Activated naive CD8-positive, alpha-beta T cell treated with anti-CD3 and anti-CD28 coated beads, Interleukin-2, amount 10 ng/mL, durations not matched to agents 7 days and 5 days (primary cell): ENCODE measurements at regions not wholly inside any gene's neighbourhood (a gene's known extent, or its start where the extent isn't known, plus 50 kb on each side); places are given as distances from the start of the nearest gene placed in this dataset.

Experiments used
- ATAC-seq: fragments of 150-1000 bp; cut with Tn5 transposase; one replicate; pipeline ENCODE4 v1.10.0; 2021; ENCODE audit warnings: low read depth, moderate library complexity
- POLR2A ChIA-PET: fragments of 350-600 bp; sonication (Branson Sonifier 250); formaldehyde crosslinking; loops from one replicate; lab custom pipeline; 2021; ENCODE audit warnings: antibody characterized with exemption; lab: Charles Lee
- DNase-seq: peaks from one replicate; pipeline ENCODE4 v3.0.0; 2021
- H3K27ac Mint-ChIP-seq: one replicate; pipeline ENCODE4 v1.8.0; 2022; ENCODE audit warnings: mild to moderate bottlenecking, mixed read lengths
- H3K27me3 Mint-ChIP-seq: one replicate; pipeline ENCODE4 v1.8.0; 2022; ENCODE audit warnings: mild to moderate bottlenecking, moderate library complexity, mixed read lengths
- H3K36me3 Mint-ChIP-seq: one replicate; pipeline ENCODE4 v1.8.0; 2021; ENCODE audit warnings: mild to moderate bottlenecking, mixed read lengths
- H3K4me1 Mint-ChIP-seq: one replicate; pipeline ENCODE4 v1.8.0; 2021; ENCODE audit warnings: mixed read lengths
- H3K4me3 Mint-ChIP-seq: one replicate; pipeline ENCODE4 v1.8.0; 2022; ENCODE audit warnings: mild to moderate bottlenecking, moderate library complexity, mixed read lengths
- H3K9me3 Mint-ChIP-seq: one replicate; pipeline ENCODE4 v1.8.0; 2021; ENCODE audit warnings: mixed read lengths

- Mint-ChIP-seq H3K27me3 (peaks cover 6% of the 10 kb centered on the region), H3K27ac (no peak overlapping the region), H3K4me3 (no peak overlapping the region), H3K4me1 (peaks cover 10% of the 10 kb centered on the region), H3K36me3 (no peaks in the 10 kb centered on the region), H3K9me3 (no peaks in the 10 kb centered on the region)
- no peak for ATAC-seq
- POLR2A ChIA-PET, result interaction anchor here (1.7 kb wide), 1 partner anchor 18 kb away, joined by 4 read pairs; no protein-coding TSS in a partner anchor
- DNase-seq, result no peak
Measured at GRCh38 chr20:50367104-50367674, 143.0 kb upstream of the PTPN1 start.

GRCh38 chr20:50367739-50368375, 142.3 kb upstream of the PTPN1 start:
- Mint-ChIP-seq H3K27ac (no peak overlapping the region), H3K4me1 (peaks cover 10% of the 10 kb centered on the region), H3K36me3 (no peaks in the 10 kb centered on the region), H3K27me3 (peaks cover 8% of the 10 kb centered on the region), H3K9me3 (no peaks in the 10 kb centered on the region), H3K4me3 (no peak overlapping the region)
- POLR2A ChIA-PET, result interaction anchor here (1.7 kb wide), 1 partner anchor 19 kb away, joined by 4 read pairs; no protein-coding TSS in a partner anchor
- ATAC-seq (no peak), DNase-seq (no peak)

- H3K4me1 Mint-ChIP-seq, result peaks cover 10% of the 10 kb centered on the region
- H3K27ac Mint-ChIP-seq, result no peak overlapping the region
- H3K9me3 Mint-ChIP-seq, result no peaks in the 10 kb centered on the region
Measured at GRCh38 chr20:50368386-50368785, 141.8 kb upstream of the PTPN1 start.

GRCh38 chr20:50368813-50369224, 141.4 kb upstream of the PTPN1 start:
- no peak for ATAC-seq
- DNase-seq, result no peak
- no peaks in the 10 kb centered on the region for H3K9me3 Mint-ChIP-seq
- POLR2A ChIA-PET, result interaction anchor here (1.3 to 1.7 kb wide), 2 partner anchors 16 to 20 kb away, joined by 3 to 4 read pairs; no protein-coding TSS in a partner anchor
- no peak overlapping the region for H3K27ac Mint-ChIP-seq
- no peak overlapping the region for H3K4me3 Mint-ChIP-seq
- peaks cover 12% of the 10 kb centered on the region for H3K4me1 Mint-ChIP-seq
- H3K27me3 Mint-ChIP-seq, result peaks cover 8% of the 10 kb centered on the region
- no peaks in the 10 kb centered on the region for H3K36me3 Mint-ChIP-seq

More at GRCh38 chr20:50368386-50368785, 141.8 kb upstream of the PTPN1 start:
- POLR2A ChIA-PET, result interaction anchor here (1.3 to 1.7 kb wide), 2 partner anchors 15 to 19 kb away, joined by 3 to 4 read pairs; no protein-coding TSS in a partner anchor
- Mint-ChIP-seq H3K4me3 (no peak overlapping the region), H3K36me3 (no peaks in the 10 kb centered on the region), H3K27me3 (peaks cover 8% of the 10 kb centered on the region)
- DNase-seq (no peak), ATAC-seq (no peak)

GRCh38 chr20:50369225-50370035, 140.8 kb upstream of the PTPN1 start:
- Mint-ChIP-seq H3K4me3 (no peak overlapping the region), H3K36me3 (no peaks in the 10 kb centered on the region), H3K27me3 (peaks cover 10% of the 10 kb centered on the region), H3K27ac (no peak overlapping the region), H3K9me3 (no peaks in the 10 kb centered on the region), H3K4me1 (peaks cover 18% of the 10 kb centered on the region)
- DNase-seq (no peak), ATAC-seq (no peak)
- POLR2A ChIA-PET, result interaction anchor here (1.3 kb wide), 1 partner anchor 16 kb away, joined by 3 read pairs; no protein-coding TSS in a partner anchor

- H3K9me3 Mint-ChIP-seq, result no peaks in the 10 kb centered on the region
- H3K36me3 Mint-ChIP-seq, result no peaks in the 10 kb centered on the region
- H3K4me1 Mint-ChIP-seq, result peaks cover 24% of the 10 kb centered on the region
- no peak overlapping the region for H3K4me3 Mint-ChIP-seq
- H3K27ac Mint-ChIP-seq, result no peak overlapping the region
- POLR2A ChIA-PET, result no interaction called here
- ATAC-seq, result no peak
- DNase-seq, result no peak
- peaks cover 10% of the 10 kb centered on the region for H3K27me3 Mint-ChIP-seq
Measured at GRCh38 chr20:50370036-50370566, 140.1 kb upstream of the PTPN1 start.

GRCh38 chr20:50371878-50372769, 138.1 kb upstream of the PTPN1 start:
- Mint-ChIP-seq H3K4me3 (no peak overlapping the region), H3K27ac (no peak overlapping the region), H3K4me1 (peaks cover 23% of the 10 kb centered on the region), H3K27me3 (peaks cover 8% of the 10 kb centered on the region), H3K36me3 (no peaks in the 10 kb centered on the region), H3K9me3 (no peaks in the 10 kb centered on the region)
- DNase-seq (no peak), ATAC-seq (no peak)
- POLR2A ChIA-PET, result no interaction called here

GRCh38 chr20:50372770-50373088, 137.5 kb upstream of the PTPN1 start:
- POLR2A ChIA-PET, result no interaction called here
- no peak for ATAC-seq

GRCh38 chr20:50373674-50374286, 136.4 kb upstream of the PTPN1 start:
- H3K36me3 Mint-ChIP-seq, result no peaks in the 10 kb centered on the region
- ATAC-seq (no peak), DNase-seq (no peak)
- H3K27ac Mint-ChIP-seq, result no peak overlapping the region
- no peak overlapping the region for H3K4me3 Mint-ChIP-seq
- peaks cover 26% of the 10 kb centered on the region for H3K4me1 Mint-ChIP-seq
- H3K9me3 Mint-ChIP-seq, result no peaks in the 10 kb centered on the region
- POLR2A ChIA-PET, result no interaction called here
- peaks cover 8% of the 10 kb centered on the region for H3K27me3 Mint-ChIP-seq

More at GRCh38 chr20:50372770-50373088, 137.5 kb upstream of the PTPN1 start:
- H3K27ac Mint-ChIP-seq, result no peak overlapping the region
- H3K27me3 Mint-ChIP-seq, result peaks cover 8% of the 10 kb centered on the region
- H3K4me1 Mint-ChIP-seq, result peaks cover 26% of the 10 kb centered on the region
- DNase-seq, result no peak
- no peaks in the 10 kb centered on the region for H3K9me3 Mint-ChIP-seq
- H3K36me3 Mint-ChIP-seq, result no peaks in the 10 kb centered on the region
- no peak overlapping the region for H3K4me3 Mint-ChIP-seq

GRCh38 chr20:50374541-50375078, 135.6 kb upstream of the PTPN1 start:
- Mint-ChIP-seq H3K9me3 (no peaks in the 10 kb centered on the region), H3K27ac (no peak overlapping the region), H3K36me3 (no peaks in the 10 kb centered on the region), H3K4me1 (peaks cover 26% of the 10 kb centered on the region), H3K27me3 (peaks cover 8% of the 10 kb centered on the region), H3K4me3 (no peak overlapping the region)
- POLR2A ChIA-PET, result no interaction called here
- ATAC-seq (no peak), DNase-seq (no peak)

- H3K27ac Mint-ChIP-seq, result peak overlapping the region; percentile 31
- peaks cover 39% of the 10 kb centered on the region for H3K4me1 Mint-ChIP-seq
- POLR2A ChIA-PET, result interaction anchor here (0.6 kb wide), 1 partner anchor 26 kb away, joined by 3 read pairs; no protein-coding TSS in a partner anchor
- DNase-seq, result no peak
- no peaks in the 10 kb centered on the region for H3K9me3 Mint-ChIP-seq
- peak; percentile 15 for ATAC-seq
- peaks cover 8% of the 10 kb centered on the region for H3K27me3 Mint-ChIP-seq
- H3K4me3 Mint-ChIP-seq, result no peak overlapping the region
- peaks cover 2% of the 10 kb centered on the region for H3K36me3 Mint-ChIP-seq
Measured at GRCh38 chr20:50376179-50376887, 133.8 kb upstream of the PTPN1 start.
